Trophoblast cell (in vitro differentiated cells and primary cell): ENCODE measurements at regions not wholly inside any gene's neighbourhood (a gene's known extent, or its start where the extent isn't known, plus 50 kb on each side); places are given as distances from the start of the nearest gene placed in this dataset.

Experiments
- DNase-seq, 2 donors: peaks; one replicate each; pipeline ENCODE4 v3.0.0-alpha.2; 2016
- H2AFZ ChIP-seq: 2 replicates; pipeline ENCODE4 v1.6.1; 2013; ENCODE audit warnings: low read length, moderate library complexity, mild to moderate bottlenecking; ENCODE audit not compliant: insufficient read depth, poor library complexity
- H2AK5ac ChIP-seq: 2 replicates; pipeline ENCODE4 v1.6.1; 2013; ENCODE audit warnings: mild to moderate bottlenecking, low read length
- H2BK120ac ChIP-seq: 2 replicates; pipeline ENCODE4 v1.6.1; 2013; ENCODE audit warnings: low read length, mild to moderate bottlenecking, moderate library complexity; ENCODE audit not compliant: insufficient read depth, poor library complexity
- H2BK12ac ChIP-seq: 2 replicates; pipeline ENCODE4 v1.6.1; 2013; ENCODE audit warnings: mild to moderate bottlenecking, low read length, moderate library complexity
- H2BK5ac ChIP-seq: 2 replicates; pipeline ENCODE4 v1.6.1; 2013; ENCODE audit warnings: low read length, low read depth, moderate library complexity, mild to moderate bottlenecking; ENCODE audit not compliant: poor library complexity
- H3K14ac ChIP-seq: 2 replicates; pipeline ENCODE4 v1.6.1; 2013; ENCODE audit warnings: mild to moderate bottlenecking, low read length
- H3K18ac ChIP-seq: 2 replicates; pipeline ENCODE4 v1.6.1; 2013; ENCODE audit warnings: mild to moderate bottlenecking, low read length
- H3K23ac ChIP-seq: 2 replicates; pipeline ENCODE4 v1.6.1; 2013; ENCODE audit warnings: low read length
- H3K27ac ChIP-seq: 2 replicates; pipeline ENCODE4 v1.5.1; 2013; ENCODE audit warnings: low read depth, mild to moderate bottlenecking, inconsistent platforms, low read length, moderate library complexity
- H3K27me3 ChIP-seq: 2 replicates; pipeline ENCODE4 v1.6.1; 2013; ENCODE audit warnings: inconsistent platforms, mild to moderate bottlenecking, low read length, moderate library complexity; ENCODE audit not compliant: insufficient read depth
- H3K36me3 ChIP-seq, 2 experiments: 1 replicate in 1 of 2; 2 replicates in 1 of 2; pipeline ENCODE4 v1.6.1; 2013; ENCODE audit warnings: low read length in 2 of 2, mild to moderate bottlenecking in 2 of 2, moderate library complexity in 1 of 2; ENCODE audit not compliant: insufficient read depth in 2 of 2, control insufficient read depth in 1 of 2
- H3K4ac ChIP-seq: 2 replicates; pipeline ENCODE4 v1.6.1; 2013; ENCODE audit warnings: low read depth, mild to moderate bottlenecking, low read length, moderate library complexity
- H3K4me1 ChIP-seq, 2 experiments: 1 replicate in 1 of 2; 2 replicates in 1 of 2; pipeline ENCODE4 v1.6.1; 2013; ENCODE audit warnings: low read length in 2 of 2, mild to moderate bottlenecking in 2 of 2, moderate library complexity in 1 of 2; ENCODE audit not compliant: insufficient read depth in 2 of 2, control insufficient read depth in 1 of 2
- H3K4me2 ChIP-seq: 2 replicates; pipeline ENCODE4 v1.6.1; 2013; ENCODE audit warnings: inconsistent platforms, mild to moderate bottlenecking, low read length, moderate library complexity
- H3K4me3 ChIP-seq: 2 replicates; pipeline ENCODE4 v1.5.1; 2013; ENCODE audit warnings: mild to moderate bottlenecking, low read depth, low read length, inconsistent platforms
- H3K79me1 ChIP-seq: one replicate; pipeline ENCODE4 v1.6.1; 2013; ENCODE audit warnings: low read length
- H3K79me2 ChIP-seq: 2 replicates; pipeline ENCODE4 v1.6.1; 2013; ENCODE audit warnings: low read length, mild to moderate bottlenecking; ENCODE audit not compliant: control insufficient read depth, insufficient read depth, poor library complexity
- H3K9ac ChIP-seq: 2 replicates; pipeline ENCODE4 v1.6.1; 2013; ENCODE audit warnings: mild to moderate bottlenecking, low read length
- H3K9me3 ChIP-seq: 2 replicates; pipeline ENCODE4 v1.6.1; 2013; ENCODE audit warnings: low read depth, mild to moderate bottlenecking, control low read depth, inconsistent platforms, low read length; ENCODE audit not compliant: insufficient read depth
- H4K12ac ChIP-seq: 2 replicates; pipeline ENCODE4 v1.6.1; 2013; ENCODE audit warnings: low read depth, mild to moderate bottlenecking, low read length, moderate library complexity
- H4K8ac ChIP-seq: 2 replicates; pipeline ENCODE4 v1.6.1; 2013; ENCODE audit warnings: low read depth, mild to moderate bottlenecking, low read length, moderate library complexity
- H4K91ac ChIP-seq: one replicate; pipeline ENCODE4 v1.6.1; 2013; ENCODE audit warnings: low read depth, mild to moderate bottlenecking, low read length, moderate library complexity
- WGBS: extraction: QIAGEN DNeasy Blood & Tissue Kit; methylation state at CpG from one replicate; pipeline ENCODE4 v1.1.7; 2013; ENCODE audit warnings: missing lambda C conversion rate; ENCODE audit not compliant: insufficient read length, insufficient coverage; ENCODE audit errors: extremely low coverage; 5-methylcytosine and 5-hydroxymethylcytosine counted together

GRCh38 chr2:122634256-122634655 lies 878.8 kb downstream of the TSN start:
- no peaks in the 10 kb centered on the region for H3K9me3 ChIP-seq
- H3K4me1 ChIP-seq, result no peaks in the 10 kb centered on the region
- no peak overlapping the region for H2AK5ac ChIP-seq
- DNase-seq, result peak in 1 of 2 donors; percentile 6
- H4K91ac ChIP-seq, result no peak overlapping the region
- H2BK120ac ChIP-seq, result no peak overlapping the region
- no peak overlapping the region for H3K9ac ChIP-seq
- H4K8ac ChIP-seq, result no peak overlapping the region
- no peak overlapping the region for H3K18ac ChIP-seq
- H3K27ac ChIP-seq, result no peak overlapping the region
- no peak overlapping the region for H2BK5ac ChIP-seq
- H4K12ac ChIP-seq, result no peak overlapping the region
- H2AFZ ChIP-seq, result no peak overlapping the region
- H3K23ac ChIP-seq, result no peak overlapping the region
- no peak overlapping the region for H3K4ac ChIP-seq
- no peaks in the 10 kb centered on the region for H3K36me3 ChIP-seq
- no peaks in the 10 kb centered on the region for H3K27me3 ChIP-seq
- H2BK12ac ChIP-seq, result no peak overlapping the region
- H3K14ac ChIP-seq, result no peak overlapping the region
- no CpG with 5 or more reads among the region's 1 CpG for WGBS
- H3K4me2 ChIP-seq, result no peak overlapping the region
- no peaks in the 10 kb centered on the region for H3K79me2 ChIP-seq
- H3K79me1 ChIP-seq, result no peaks in the 10 kb centered on the region
- no peak overlapping the region for H3K4me3 ChIP-seq

- H2BK120ac ChIP-seq, result no peak overlapping the region
- no peak overlapping the region for H3K4me3 ChIP-seq
- no peaks in the 10 kb centered on the region for H3K9me3 ChIP-seq
- no peak overlapping the region for H3K23ac ChIP-seq
- H3K4me1 ChIP-seq, result no peaks in the 10 kb centered on the region
- H4K8ac ChIP-seq, result no peak overlapping the region
- H3K79me2 ChIP-seq, result no peaks in the 10 kb centered on the region
- H3K4ac ChIP-seq, result no peak overlapping the region
- no peak overlapping the region for H3K4me2 ChIP-seq
- no peak overlapping the region for H2BK5ac ChIP-seq
- no peak overlapping the region for H2AFZ ChIP-seq
- no peak overlapping the region for H3K27ac ChIP-seq
- no CpG with 5 or more reads among the region's 2 CpGs for WGBS
- no peak overlapping the region for H4K12ac ChIP-seq
- H3K27me3 ChIP-seq, result no peaks in the 10 kb centered on the region
- H3K14ac ChIP-seq, result no peak overlapping the region
- H4K91ac ChIP-seq, result no peak overlapping the region
- H3K79me1 ChIP-seq, result no peaks in the 10 kb centered on the region
- H2AK5ac ChIP-seq, result no peak overlapping the region
- no peak overlapping the region for H3K9ac ChIP-seq
- DNase-seq, result no peak
- H2BK12ac ChIP-seq, result no peak overlapping the region
- H3K36me3 ChIP-seq, result no peaks in the 10 kb centered on the region
- no peak overlapping the region for H3K18ac ChIP-seq
Observed at GRCh38 chr2:122634920-122635319, 879.5 kb downstream of the TSN start.

GRCh38 chr2:122635686-122636085 lies 880.2 kb downstream of the TSN start:
- H3K4me3 ChIP-seq, result no peak overlapping the region
- H3K14ac ChIP-seq, result no peak overlapping the region
- no peaks in the 10 kb centered on the region for H3K9me3 ChIP-seq
- H2BK12ac ChIP-seq, result no peak overlapping the region
- H3K79me1 ChIP-seq, result no peaks in the 10 kb centered on the region
- H4K91ac ChIP-seq, result no peak overlapping the region
- H3K9ac ChIP-seq, result no peak overlapping the region
- H2BK5ac ChIP-seq, result no peak overlapping the region
- H3K4me2 ChIP-seq, result no peak overlapping the region
- H3K36me3 ChIP-seq, result no peaks in the 10 kb centered on the region
- no peak overlapping the region for H3K23ac ChIP-seq
- no peaks in the 10 kb centered on the region for H3K79me2 ChIP-seq
- no peak overlapping the region for H3K4ac ChIP-seq
- no peak overlapping the region for H2AFZ ChIP-seq
- H2BK120ac ChIP-seq, result no peak overlapping the region
- WGBS, result no CpG with 5 or more reads among the region's 1 CpG
- H4K8ac ChIP-seq, result no peak overlapping the region
- no peak overlapping the region for H3K27ac ChIP-seq
- H3K18ac ChIP-seq, result no peak overlapping the region
- H2AK5ac ChIP-seq, result no peak overlapping the region
- no peak for DNase-seq
- H3K4me1 ChIP-seq, result no peaks in the 10 kb centered on the region
- no peaks in the 10 kb centered on the region for H3K27me3 ChIP-seq
- no peak overlapping the region for H4K12ac ChIP-seq

GRCh38 chr2:122636097-122636496 lies 880.6 kb downstream of the TSN start:
- Histone ChIP-seq H3K79me1 (no peaks in the 10 kb centered on the region), H3K18ac (no peak overlapping the region), H3K9me3 (no peaks in the 10 kb centered on the region), H3K4me2 (no peak overlapping the region), H3K27me3 (no peaks in the 10 kb centered on the region), H3K4ac (no peak overlapping the region), H3K14ac (no peak overlapping the region), H2BK120ac (no peak overlapping the region), H3K79me2 (no peaks in the 10 kb centered on the region), H3K27ac (no peak overlapping the region), H4K8ac (no peak overlapping the region), H3K4me1 (no peaks in the 10 kb centered on the region), H2AK5ac (no peak overlapping the region), H2BK12ac (no peak overlapping the region), H3K36me3 (no peaks in the 10 kb centered on the region), H3K23ac (no peak overlapping the region), H3K9ac (no peak overlapping the region), H2AFZ (no peak overlapping the region), H2BK5ac (no peak overlapping the region), H4K91ac (no peak overlapping the region), H3K4me3 (no peak overlapping the region), H4K12ac (no peak overlapping the region)
- DNase-seq, result no peak
